ENCODE measurements at regions not wholly inside any gene's neighbourhood (a gene's known extent, or its start where the extent isn't known, plus 50 kb on each side); places are given as distances from the start of the nearest gene placed in this dataset.

DNA sequence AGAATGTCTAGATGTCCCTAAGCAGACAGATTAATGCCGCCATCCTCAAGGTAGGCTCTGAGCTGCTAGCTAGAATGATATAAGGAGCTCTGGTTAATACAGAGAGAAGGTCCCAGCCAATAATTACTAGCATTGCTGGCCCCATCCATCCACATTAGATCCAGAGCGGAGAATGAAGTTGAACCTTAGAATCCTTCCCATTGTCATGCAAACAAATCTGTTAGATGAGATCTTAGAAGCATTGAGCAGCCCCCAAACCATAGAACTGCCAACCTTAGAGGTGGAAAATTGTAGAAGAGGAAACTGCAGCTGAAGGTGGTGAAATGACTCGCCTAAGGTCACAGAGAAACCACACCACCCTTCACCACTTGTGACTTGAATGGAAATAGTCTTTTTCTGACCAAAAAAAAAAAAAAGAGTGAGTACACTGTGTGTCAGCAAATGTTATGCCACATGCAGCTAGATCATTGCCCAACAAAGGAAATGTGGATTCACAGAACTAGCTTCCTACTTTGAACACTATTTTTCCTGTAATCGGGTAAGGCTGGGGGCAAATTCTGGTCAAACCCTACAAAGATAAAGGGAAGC, 162.1 kb downstream of the SMIM20 start:
- peak; percentile 58 for DNase-seq
- Histone ChIP-seq H3K9ac (ENCODE audit: low read length) (peak overlapping the region; percentile 67), H3K23ac (ENCODE audit: low read length in 2 of 2) (no peak overlapping the region), H4K91ac (ENCODE audit: low read length) (no peak overlapping the region), H4K8ac (ENCODE audit: low read length) (no peak overlapping the region), H2AK5ac (ENCODE audit: low read length, severe bottlenecking) (no peak overlapping the region), H3K4ac (ENCODE audit: low read depth in 1 of 2, low read length in 2 of 2) (no peak overlapping the region), H3K14ac (ENCODE audit: low read length in 2 of 2) (no peak overlapping the region), H3K27ac (ENCODE audit: low read length, poor library complexity, severe bottlenecking) (no peak overlapping the region), H2BK15ac (ENCODE audit: low read depth, poor library complexity, severe bottlenecking) (no peak overlapping the region), H2BK5ac (ENCODE audit: low read depth, low read length, poor library complexity, severe bottlenecking) (no peak overlapping the region), H2BK120ac (ENCODE audit: low read depth, low read length) (no peak overlapping the region), H2AFZ (ENCODE audit: low read depth, low read length) (no peak overlapping the region), H3K18ac (ENCODE audit: low read depth in 1 of 2, low read length in 2 of 2) (no peak overlapping the region), H3K4me3 (ENCODE audit: insufficient read depth in 1 of 2, low read depth in 1 of 2, low read length in 2 of 2) (no peak overlapping the region), H2BK12ac (ENCODE audit: low read length in 2 of 2) (no peak overlapping the region), H3K4me2 (ENCODE audit: low read length, poor library complexity, severe bottlenecking) (no peak overlapping the region), H3K4me1 (ENCODE audit: control insufficient read depth, insufficient read depth, low read depth, low read length) (no peaks in the 10 kb centered on the region), H3K27me3 (ENCODE audit: control insufficient read depth in 1 of 2, insufficient read depth in 1 of 2, low read length in 2 of 2) (peaks cover 0 to 10% of the 10 kb centered on the region in 2 experiments), H3K36me3 (ENCODE audit: control insufficient read depth in 1 of 2, insufficient read depth in 2 of 2, low read depth in 1 of 2, low read length in 2 of 2) (no peaks in the 10 kb centered on the region), H3K9me3 (ENCODE audit: control insufficient read depth, low read length) (peaks cover 5% of the 10 kb centered on the region), H3K79me1 (replicated peaks; ENCODE audit: low read length, poor library complexity, severe bottlenecking) (no peaks in the 10 kb centered on the region)
- 85% methylated on average over 3 of the region's 4 CpGs for WGBS

- Histone ChIP-seq H3K23ac (ENCODE audit: low read length in 2 of 2) (no peak overlapping the region), H2BK120ac (ENCODE audit: low read depth, low read length) (no peak overlapping the region), H3K14ac (ENCODE audit: low read length in 2 of 2) (no peak overlapping the region), H3K18ac (ENCODE audit: low read depth in 1 of 2, low read length in 2 of 2) (no peak overlapping the region), H3K9ac (ENCODE audit: low read length) (peak overlapping the region; percentile 67), H3K27me3 (ENCODE audit: control insufficient read depth in 1 of 2, insufficient read depth in 1 of 2, low read length in 2 of 2) (peaks cover 0 to 16% of the 10 kb centered on the region in 2 experiments), H2AFZ (ENCODE audit: low read depth, low read length) (no peak overlapping the region), H3K79me1 (replicated peaks; ENCODE audit: low read length, poor library complexity, severe bottlenecking) (no peaks in the 10 kb centered on the region), H2BK5ac (ENCODE audit: low read depth, low read length, poor library complexity, severe bottlenecking) (no peak overlapping the region), H3K27ac (ENCODE audit: low read length, poor library complexity, severe bottlenecking) (no peak overlapping the region), H3K36me3 (ENCODE audit: control insufficient read depth in 1 of 2, insufficient read depth in 2 of 2, low read depth in 1 of 2, low read length in 2 of 2) (no peaks in the 10 kb centered on the region), H4K91ac (ENCODE audit: low read length) (no peak overlapping the region), H3K4me3 (ENCODE audit: insufficient read depth in 1 of 2, low read depth in 1 of 2, low read length in 2 of 2) (no peak overlapping the region), H4K8ac (ENCODE audit: low read length) (no peak overlapping the region), H2AK5ac (ENCODE audit: low read length, severe bottlenecking) (no peak overlapping the region), H2BK12ac (ENCODE audit: low read length in 2 of 2) (no peak overlapping the region), H3K4me2 (ENCODE audit: low read length, poor library complexity, severe bottlenecking) (no peak overlapping the region), H3K4me1 (ENCODE audit: control insufficient read depth, insufficient read depth, low read depth, low read length) (no peaks in the 10 kb centered on the region), H3K9me3 (ENCODE audit: control insufficient read depth, low read length) (no peaks in the 10 kb centered on the region), H2BK15ac (ENCODE audit: low read depth, poor library complexity, severe bottlenecking) (no peak overlapping the region), H3K4ac (ENCODE audit: low read depth in 1 of 2, low read length in 2 of 2) (no peak overlapping the region)
- DNase-seq: no peak
- WGBS: 51% methylated on average over 4 of the region's 4 CpGs
These were observed 162.9 kb downstream of the SMIM20 start for GRCh38 chr4:26076896-26077295.

DNA sequence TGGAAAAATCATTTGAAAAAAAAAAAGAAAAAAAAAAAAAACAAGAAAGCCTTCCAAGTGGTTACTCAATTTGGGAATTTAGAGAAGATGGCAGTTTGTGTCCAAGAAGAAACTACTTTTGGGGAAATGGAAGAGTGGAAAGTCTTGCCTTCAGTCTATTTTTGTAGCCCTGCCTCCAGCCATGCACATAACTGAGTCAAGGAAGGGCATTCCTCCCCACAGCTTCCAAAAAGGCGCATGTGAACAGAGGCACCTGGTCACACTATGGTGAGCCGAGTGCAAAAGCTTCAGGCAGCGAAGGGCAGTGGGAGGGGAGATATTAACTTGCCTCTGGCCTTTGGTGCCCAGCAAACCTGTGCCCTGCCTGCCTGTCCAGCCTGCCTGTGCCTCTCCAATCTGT, 163.7 kb downstream of the SMIM20 start:
- no peak overlapping the region for H2BK12ac ChIP-seq (ENCODE audit: low read length in 2 of 2)
- no peak overlapping the region for H2AK5ac ChIP-seq (ENCODE audit: low read length, severe bottlenecking)
- peaks cover 0 to 24% of the 10 kb centered on the region in 2 experiments for H3K27me3 ChIP-seq (ENCODE audit: control insufficient read depth in 1 of 2, insufficient read depth in 1 of 2, low read length in 2 of 2)
- no peak overlapping the region for H3K18ac ChIP-seq (ENCODE audit: low read depth in 1 of 2, low read length in 2 of 2)
- H2BK5ac ChIP-seq (ENCODE audit: low read depth, low read length, poor library complexity, severe bottlenecking): no peak overlapping the region
- WGBS: 97% methylated on average over 3 of the region's 3 CpGs
- H2BK15ac ChIP-seq (ENCODE audit: low read depth, poor library complexity, severe bottlenecking): no peak overlapping the region
- H3K9me3 ChIP-seq (ENCODE audit: control insufficient read depth, low read length): no peaks in the 10 kb centered on the region
- no peak overlapping the region for H2BK120ac ChIP-seq (ENCODE audit: low read depth, low read length)
- H3K23ac ChIP-seq (ENCODE audit: low read length in 2 of 2): no peak overlapping the region
- no peak overlapping the region for H3K27ac ChIP-seq (ENCODE audit: low read length, poor library complexity, severe bottlenecking)
- H4K8ac ChIP-seq (ENCODE audit: low read length): no peak overlapping the region
- no peak overlapping the region for H3K14ac ChIP-seq (ENCODE audit: low read length in 2 of 2)
- H3K79me1 ChIP-seq (replicated peaks; ENCODE audit: low read length, poor library complexity, severe bottlenecking): no peaks in the 10 kb centered on the region
- peak overlapping the region; percentile 67 for H3K9ac ChIP-seq (ENCODE audit: low read length)
- H4K91ac ChIP-seq (ENCODE audit: low read length): no peak overlapping the region
- no peak overlapping the region for H3K4me2 ChIP-seq (ENCODE audit: low read length, poor library complexity, severe bottlenecking)
- no peak for DNase-seq
- H3K36me3 ChIP-seq (ENCODE audit: control insufficient read depth in 1 of 2, insufficient read depth in 2 of 2, low read depth in 1 of 2, low read length in 2 of 2): no peaks in the 10 kb centered on the region
- no peaks in the 10 kb centered on the region for H3K4me1 ChIP-seq (ENCODE audit: control insufficient read depth, insufficient read depth, low read depth, low read length)
- H2AFZ ChIP-seq (ENCODE audit: low read depth, low read length): no peak overlapping the region
- no peak overlapping the region for H3K4ac ChIP-seq (ENCODE audit: low read depth in 1 of 2, low read length in 2 of 2)
- no peak overlapping the region for H3K4me3 ChIP-seq (ENCODE audit: insufficient read depth in 1 of 2, low read depth in 1 of 2, low read length in 2 of 2)

- Histone ChIP-seq H2AK5ac (ENCODE audit: low read length, severe bottlenecking) (no peak overlapping the region), H3K4me2 (ENCODE audit: low read length, poor library complexity, severe bottlenecking) (no peak overlapping the region), H3K4me3 (ENCODE audit: insufficient read depth in 1 of 2, low read depth in 1 of 2, low read length in 2 of 2) (no peak overlapping the region), H4K8ac (ENCODE audit: low read length) (no peak overlapping the region), H3K79me1 (replicated peaks; ENCODE audit: low read length, poor library complexity, severe bottlenecking) (no peaks in the 10 kb centered on the region), H2BK15ac (ENCODE audit: low read depth, poor library complexity, severe bottlenecking) (no peak overlapping the region), H3K14ac (ENCODE audit: low read length in 2 of 2) (no peak overlapping the region), H2BK12ac (ENCODE audit: low read length in 2 of 2) (no peak overlapping the region), H3K9ac (ENCODE audit: low read length) (no peak overlapping the region), H3K27me3 (ENCODE audit: control insufficient read depth in 1 of 2, insufficient read depth in 1 of 2, low read length in 2 of 2) (peaks cover 0 to 45% of the 10 kb centered on the region in 2 experiments), H3K36me3 (ENCODE audit: control insufficient read depth in 1 of 2, insufficient read depth in 2 of 2, low read depth in 1 of 2, low read length in 2 of 2) (no peaks in the 10 kb centered on the region), H2BK120ac (ENCODE audit: low read depth, low read length) (no peak overlapping the region), H3K27ac (ENCODE audit: low read length, poor library complexity, severe bottlenecking) (no peak overlapping the region), H3K18ac (ENCODE audit: low read depth in 1 of 2, low read length in 2 of 2) (no peak overlapping the region), H3K9me3 (ENCODE audit: control insufficient read depth, low read length) (no peaks in the 10 kb centered on the region), H2AFZ (ENCODE audit: low read depth, low read length) (no peak overlapping the region), H2BK5ac (ENCODE audit: low read depth, low read length, poor library complexity, severe bottlenecking) (no peak overlapping the region), H3K4ac (ENCODE audit: low read depth in 1 of 2, low read length in 2 of 2) (no peak overlapping the region), H3K4me1 (ENCODE audit: control insufficient read depth, insufficient read depth, low read depth, low read length) (peaks cover 9% of the 10 kb centered on the region), H4K91ac (ENCODE audit: low read length) (no peak overlapping the region), H3K23ac (ENCODE audit: low read length in 2 of 2) (no peak overlapping the region)
- WGBS: 88% methylated on average over 13 of the region's 14 CpGs
- DNase-seq: no peak
These were observed 167.0 kb downstream of the SMIM20 start for GRCh38 chr4:26080870-26081628.
